H1 (cell line): ENCODE measurements at regions not wholly inside any gene's neighbourhood (a gene's known extent, or its start where the extent isn't known, plus 50 kb on each side); places are given as distances from the start of the nearest gene placed in this dataset.

Experiments used
- CTCF ChIA-PET: fragments of 300-600 bp; sonication (Branson Sonifier 250); formaldehyde crosslinking; loops from one replicate; lab custom pipeline; 2021; ENCODE audit not compliant: partially characterized antibody; lab: Charles Lee
- POLR2A ChIA-PET: fragments of 300-600 bp; sonication (Branson Sonifier 250); formaldehyde crosslinking; loops from one replicate; lab custom pipeline; 2021; ENCODE audit warnings: inconsistent platforms; ENCODE audit not compliant: partially characterized antibody; lab: Charles Lee
- DNase-seq, 2 experiments: peaks; one replicate each; pipeline versions ENCODE4 v3.0.0 to v3.0.0-alpha.2; 2010 to 2022; ENCODE audit warnings: low spot score in 2 of 2, low read depth in 1 of 2, mixed read lengths in 1 of 2
- FAIRE-seq: peaks from 2 replicates; lab custom pipeline; 2011; peaks lifted over from hg19 to GRCh38; lab: Jason Lieb, UNC
- H2AFZ ChIP-seq: 2 replicates; pipeline ENCODE4 v1.8.1; 2012; ENCODE audit warnings: low read length, inconsistent platforms
- H2AK5ac ChIP-seq: 2 replicates; pipeline ENCODE4 v1.6.1; 2013; ENCODE audit warnings: low read depth, low read length
- H2BK120ac ChIP-seq: replicated peaks from 2 replicates; pipeline ENCODE3; 2013; ENCODE audit warnings: low read depth, low read length, inconsistent platforms
- H2BK12ac ChIP-seq: 2 replicates; pipeline ENCODE4 v1.6.1; 2013; ENCODE audit warnings: low read depth, low read length
- H2BK15ac ChIP-seq: 2 replicates; pipeline ENCODE4 v1.6.1; 2013; ENCODE audit warnings: low read length
- H2BK20ac ChIP-seq: 2 replicates; pipeline ENCODE4 v1.6.1; 2013; ENCODE audit warnings: low read length
- H2BK5ac ChIP-seq: 2 replicates; pipeline ENCODE4 v1.6.1; 2013; ENCODE audit warnings: low read depth, low read length
- H3K14ac ChIP-seq: 2 replicates; pipeline ENCODE4 v1.6.1; 2013; ENCODE audit warnings: inconsistent platforms; ENCODE audit not compliant: insufficient read length
- H3K18ac ChIP-seq: 2 replicates; pipeline ENCODE4 v1.6.1; 2013; ENCODE audit warnings: low read length; ENCODE audit errors: extremely low read depth
- H3K23ac ChIP-seq: 2 replicates; pipeline ENCODE4 v1.6.1; 2013; ENCODE audit warnings: inconsistent platforms; ENCODE audit not compliant: insufficient read length
- H3K23me2 ChIP-seq: 2 replicates; pipeline ENCODE4 v1.6.1; 2013; ENCODE audit warnings: low read depth, low read length
- H3K27ac ChIP-seq: 2 replicates; pipeline ENCODE4 v1.6.1; 2011; ENCODE audit warnings: low read depth, low read length, inconsistent platforms
- H3K27me3 ChIP-seq, 4 experiments: replicated peaks in 1 of 4; 1 replicate in 1 of 4; 2 replicates in 3 of 4; pipeline versions ENCODE4 v1.6.1 to v1.8.1; 2011 to 2013; ENCODE audit warnings: low read length in 3 of 4, mild to moderate bottlenecking in 3 of 4, inconsistent platforms in 2 of 4, mixed read lengths in 2 of 4, moderate library complexity in 1 of 4; ENCODE audit not compliant: control insufficient read depth in 3 of 4, insufficient read depth in 3 of 4; ENCODE audit errors: extremely low read depth in 1 of 4
- H3K36me3 ChIP-seq, 4 experiments: 2 replicates each; pipeline versions ENCODE4 v1.6.1 to v1.8.1; 2011 to 2013; ENCODE audit warnings: mild to moderate bottlenecking in 4 of 4, low read length in 3 of 4, moderate library complexity in 2 of 4, control low read depth in 1 of 4, inconsistent platforms in 1 of 4; ENCODE audit not compliant: insufficient read depth in 4 of 4, control insufficient read depth in 2 of 4
- H3K4ac ChIP-seq: replicated peaks from 2 replicates; pipeline ENCODE3; 2013; ENCODE audit warnings: low read length, low read depth, mixed read lengths, inconsistent platforms; ENCODE audit not compliant: insufficient read length
- H3K4me1 ChIP-seq, 4 experiments: replicated peaks in 1 of 4; 1 replicate in 1 of 4; 2 replicates in 3 of 4; pipeline versions ENCODE4 v1.6.1 to v1.8.1; 2011 to 2013; ENCODE audit warnings: low read length in 3 of 4, inconsistent platforms in 2 of 4, mixed read lengths in 1 of 4; ENCODE audit not compliant: insufficient read depth in 4 of 4, control insufficient read depth in 3 of 4
- H3K4me2 ChIP-seq, 2 experiments: 2 replicates each; pipeline versions ENCODE4 v1.6.1 to v1.8.1; 2011 to 2013; ENCODE audit warnings: low read depth in 2 of 2, low read length in 2 of 2, control low read depth in 1 of 2, inconsistent platforms in 1 of 2, mild to moderate bottlenecking in 1 of 2; ENCODE audit not compliant: insufficient read depth in 1 of 2
- H3K4me3 ChIP-seq, 4 experiments: fragments of 200-600, 300-600 bp in 1 of 4; sonication (generic), shearing (Covaris generic), sonication (Bioruptor Twin) in 1 of 4; 2 replicates each; pipeline versions ENCODE4 v1.5.1 to v1.8.1; 2011 to 2016; ENCODE audit warnings: low read length in 4 of 4, low read depth in 3 of 4, control low read depth in 2 of 4, inconsistent platforms in 2 of 4, mild to moderate bottlenecking in 2 of 4, mixed read lengths in 1 of 4, moderate library complexity in 1 of 4; ENCODE audit not compliant: insufficient read depth in 2 of 4; ENCODE audit errors: extremely low read depth in 1 of 4
- H3K56ac ChIP-seq: replicated peaks from 2 replicates; pipeline ENCODE3; 2013; ENCODE audit warnings: low read depth, mild to moderate bottlenecking, mixed read lengths, low read length, inconsistent platforms; ENCODE audit not compliant: insufficient read length
- H3K79me1 ChIP-seq: 2 replicates; pipeline ENCODE4 v1.6.1; 2013; ENCODE audit warnings: low read depth, low read length, control low read depth
- H3K79me2 ChIP-seq, 2 experiments: 2 replicates each; pipeline versions ENCODE4 v1.6.1 to v1.8.1; 2012 to 2013; ENCODE audit warnings: low read length in 2 of 2, mild to moderate bottlenecking in 2 of 2, inconsistent platforms in 1 of 2; ENCODE audit not compliant: insufficient read depth in 2 of 2, control insufficient read depth in 1 of 2
- H3K9ac ChIP-seq, 4 experiments: replicated peaks in 1 of 4; 1 replicate in 1 of 4; 2 replicates in 3 of 4; pipeline versions ENCODE4 v1.6.1 to v1.8.1; 2011 to 2013; ENCODE audit warnings: low read depth in 3 of 4, low read length in 3 of 4, control low read depth in 2 of 4, mild to moderate bottlenecking in 2 of 4, moderate library complexity in 2 of 4, inconsistent platforms in 1 of 4; ENCODE audit errors: extremely low read depth in 1 of 4
- H3K9me3 ChIP-seq, 2 experiments: 2 replicates each; pipeline versions ENCODE4 v1.6.1 to v1.8.1; 2012 to 2013; ENCODE audit warnings: mild to moderate bottlenecking in 2 of 2, moderate library complexity in 2 of 2, control low read depth in 1 of 2, inconsistent platforms in 1 of 2, low read depth in 1 of 2, low read length in 1 of 2, mixed read lengths in 1 of 2; ENCODE audit not compliant: insufficient read depth in 2 of 2
- H4K20me1 ChIP-seq, 2 experiments: replicated peaks in 1 of 2; 2 replicates each; pipeline versions ENCODE3 to v1.8.1; 2011 to 2013; ENCODE audit warnings: inconsistent platforms in 2 of 2, low read length in 2 of 2, mild to moderate bottlenecking in 1 of 2; ENCODE audit not compliant: insufficient read depth in 2 of 2, control insufficient read depth in 1 of 2
- H4K5ac ChIP-seq: 2 replicates; pipeline ENCODE4 v1.6.1; 2013; ENCODE audit warnings: low read length, low read depth, mixed read lengths, inconsistent platforms; ENCODE audit not compliant: insufficient read length
- H4K8ac ChIP-seq: 2 replicates; pipeline ENCODE4 v1.8.0; 2013; ENCODE audit warnings: mild to moderate bottlenecking, moderate library complexity, low read length, inconsistent platforms; ENCODE audit not compliant: insufficient read depth; ENCODE audit errors: extremely low read depth
- H4K91ac ChIP-seq: replicated peaks from 2 replicates; pipeline ENCODE3; 2013; ENCODE audit warnings: low read length, mixed read lengths, inconsistent platforms; ENCODE audit not compliant: insufficient read length
- BRCA1 ChIP-seq: IDR thresholded peaks from 2 replicates; pipeline ENCODE4 v1.6.1; 2012; ENCODE audit warnings: low read depth, low read length, improper control_type of control experiment
- CBX8 ChIP-seq: fragments of 300-800, 300-1000 bp; sonication (generic); IDR thresholded peaks from 2 replicates; pipeline ENCODE4 v1.7.1; 2016; ENCODE audit warnings: low read depth, low read length, borderline replicate concordance
- CEBPB ChIP-seq: IDR thresholded peaks from 2 replicates; pipeline ENCODE4 v1.6.1; 2012; ENCODE audit warnings: low read depth, low read length
- CHD2 ChIP-seq: IDR thresholded peaks from 2 replicates; pipeline ENCODE4 v1.6.1; 2012; ENCODE audit warnings: low read length, improper control_type of control experiment
- CREB1 ChIP-seq: IDR thresholded peaks from 2 replicates; pipeline ENCODE4 v1.6.1; 2012; ENCODE audit warnings: inconsistent platforms
- CTBP2 ChIP-seq: IDR thresholded peaks from 2 replicates; pipeline ENCODE4 v1.7.0; 2011; ENCODE audit warnings: borderline replicate concordance, mild to moderate bottlenecking, moderate library complexity, mixed read lengths, low read length; ENCODE audit not compliant: insufficient read depth, insufficient read length
- E2F6 ChIP-seq: IDR thresholded peaks from 2 replicates; pipeline ENCODE4 v1.6.1; 2012; ENCODE audit warnings: inconsistent platforms
- NANOG ChIP-seq: IDR thresholded peaks from 2 replicates; pipeline ENCODE4 v1.6.1; 2011; ENCODE audit warnings: low read length, low read depth, mild to moderate bottlenecking, inconsistent platforms; ENCODE audit not compliant: insufficient read depth, poor library complexity, severe bottlenecking
- NRF1 ChIP-seq: IDR thresholded peaks from 2 replicates; pipeline ENCODE4 v1.6.1; 2011; ENCODE audit warnings: mild to moderate bottlenecking, low read depth, low read length, improper control_type of control experiment
- RAD21 ChIP-seq, 2 experiments: IDR thresholded peaks in 1 of 2; conservative IDR thresholded peaks in 1 of 2; 2 replicates each; pipeline ENCODE4 v1.6.1; 2011; ENCODE audit warnings: low read depth in 2 of 2, low read length in 2 of 2, improper control_type of control experiment in 1 of 2, inconsistent platforms in 1 of 2, mild to moderate bottlenecking in 1 of 2, moderate library complexity in 1 of 2
- SUZ12 ChIP-seq: fragments of 200-600 bp; sonication (generic); IDR thresholded peaks from 2 replicates; pipeline ENCODE4 v1.6.1; 2012; ENCODE audit warnings: mild to moderate bottlenecking, inconsistent platforms, low read length, moderate library complexity, mixed read lengths
- TAF7 ChIP-seq: optimal IDR thresholded peaks from 2 replicates; pipeline ENCODE3; 2011; ENCODE audit warnings: low read depth, mild to moderate bottlenecking, inconsistent platforms, low read length, moderate library complexity, borderline replicate concordance
- TBP ChIP-seq: IDR thresholded peaks from 2 replicates; pipeline ENCODE4 v1.6.1; 2011; ENCODE audit warnings: low read depth, low read length, improper control_type of control experiment
- TEAD4 ChIP-seq: IDR thresholded peaks from 2 replicates; pipeline ENCODE4 v1.6.1; 2012; ENCODE audit warnings: low read depth, low read length, inconsistent platforms, mixed read lengths
- YY1 ChIP-seq: IDR thresholded peaks from 2 replicates; pipeline ENCODE4 v1.6.1; 2011; ENCODE audit warnings: low read depth, mild to moderate bottlenecking, low read length
- WGBS, 2 experiments: shearing (Covaris generic) in 1 of 2; methylation state at CpG; one replicate each; pipeline versions ENCODE4 v1.1.6 to v1.1.7; 2013 to 2015; ENCODE audit warnings: low lambda C conversion rate in 2 of 2, mixed read lengths in 2 of 2, inconsistent platforms in 1 of 2, low coverage in 1 of 2, missing lambda C conversion rate in 1 of 2; ENCODE audit not compliant: insufficient replicate concordance in 2 of 2, insufficient coverage in 1 of 2, insufficient read length in 1 of 2; ENCODE audit errors: extremely low coverage in 1 of 2, missing lambda C conversion rate in 1 of 2; 5-methylcytosine and 5-hydroxymethylcytosine counted together

DNA sequence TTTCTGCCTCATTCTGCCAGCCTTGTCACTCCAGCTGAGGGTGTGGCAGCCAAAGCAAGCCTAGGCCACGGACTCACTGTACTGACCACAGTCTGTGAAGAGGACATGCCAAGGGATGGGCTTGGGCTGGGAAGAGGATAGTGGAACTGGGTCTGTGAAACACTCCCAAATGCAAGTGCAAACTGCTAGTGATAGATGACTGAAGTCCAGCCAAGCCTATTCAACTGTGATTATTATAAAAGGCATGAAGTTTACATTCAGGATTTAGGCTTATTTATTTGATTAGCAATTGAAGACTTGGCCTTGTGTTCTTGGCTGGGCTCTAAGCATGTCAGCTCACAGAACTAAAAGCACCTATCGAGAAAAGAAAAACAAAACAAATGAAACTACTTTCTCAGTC, 84.9 kb upstream of the UBE2E1 start:
- no peak overlapping the region for H3K23ac ChIP-seq
- no peak overlapping the region for H2BK120ac ChIP-seq
- no peak overlapping the region for H2AFZ ChIP-seq
- H3K9me3 ChIP-seq = no peaks in the 10 kb centered on the region
- H2BK20ac ChIP-seq = no peak overlapping the region
- no peak overlapping the region for H3K4ac ChIP-seq
- H3K27ac ChIP-seq = no peak overlapping the region
- no peaks in the 10 kb centered on the region for H3K27me3 ChIP-seq
- H3K4me1 ChIP-seq = no peaks in the 10 kb centered on the region
- H3K23me2 ChIP-seq = no peaks in the 10 kb centered on the region
- no peak overlapping the region for H3K18ac ChIP-seq
- H4K91ac ChIP-seq = no peak overlapping the region
- no peak overlapping the region for H2BK12ac ChIP-seq
- H3K4me2 ChIP-seq = no peak overlapping the region
- CTCF ChIA-PET = interaction anchor here (2.4 kb wide), 1 partner anchor 10 kb away, joined by 9 read pairs; no protein-coding TSS in a partner anchor
- DNase-seq (no peak), FAIRE-seq (no peak)
- H3K14ac ChIP-seq = no peak overlapping the region
- no peaks in the 10 kb centered on the region for H3K36me3 ChIP-seq
- H4K8ac ChIP-seq = no peak overlapping the region
- no peaks in the 10 kb centered on the region for H3K79me2 ChIP-seq
- no peak overlapping the region for H2BK15ac ChIP-seq
- no peak overlapping the region for H4K5ac ChIP-seq
- POLR2A ChIA-PET = no interaction called here
- no peaks in the 10 kb centered on the region for H3K79me1 ChIP-seq
- no peak overlapping the region for H3K9ac ChIP-seq
- H2AK5ac ChIP-seq = no peak overlapping the region
- H3K56ac ChIP-seq = no peak overlapping the region
- no peak overlapping the region for H3K4me3 ChIP-seq
- 96% methylated on average over 2 of the region's 2 CpGs; no CpG with 5 or more reads in 1 of the 2 experiments for WGBS, 2 experiments
- no peaks in the 10 kb centered on the region for H4K20me1 ChIP-seq
- H2BK5ac ChIP-seq = no peak overlapping the region
- TF ChIP-seq CREB1 (no peak), NANOG (no peak), CEBPB (no peak), NRF1 (no peak), RAD21 (IDR thresholded peaks at IDR 0.05 in 1 of 2, conservative IDR thresholded peaks at IDR 0.05 in 1 of 2; ENCODE audit: low read depth in 2 of 2, low read length in 2 of 2) (no peak), E2F6 (no peak), CHD2 (no peak), YY1 (no peak), CBX8 (no peak), BRCA1 (no peak), TBP (no peak), SUZ12 (no peak), TAF7 (no peak), TEAD4 (no peak), CTBP2 (no peak)
